ENCODE measurements at regions not wholly inside any gene's neighbourhood (a gene's known extent, or its start where the extent isn't known, plus 50 kb on each side); places are given as distances from the start of the nearest gene placed in this dataset.

DNA sequence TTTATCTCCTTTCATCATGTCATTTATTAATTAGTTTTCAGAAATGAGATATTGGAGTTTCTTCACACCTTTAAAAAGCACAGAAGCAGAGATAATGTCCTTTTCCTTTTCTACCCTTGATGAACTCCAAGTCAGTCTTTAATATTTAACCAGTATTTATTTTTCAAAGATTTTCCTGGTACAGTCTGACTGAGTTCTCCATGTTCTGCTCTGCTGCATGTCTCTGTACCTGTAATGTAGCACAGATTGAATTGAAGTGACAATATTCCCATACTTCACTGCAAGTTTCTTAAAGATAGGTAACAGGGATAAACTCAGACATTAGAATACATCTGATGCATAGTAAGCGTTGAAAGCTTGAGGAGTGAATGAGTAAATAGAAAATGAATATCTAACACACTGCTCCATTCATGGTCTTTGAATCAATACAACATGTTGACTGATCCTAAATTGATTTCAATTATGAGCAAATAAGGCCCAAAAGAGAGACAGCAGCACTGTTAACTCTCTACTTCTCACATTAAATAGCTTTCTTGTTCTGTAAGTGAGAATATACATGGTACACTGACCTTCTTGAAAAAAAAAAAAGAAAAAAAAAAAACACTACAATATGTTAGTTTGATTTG lies 1323.6 kb upstream of the PRR20A start:
- TF ChIP-seq, protein P1, sequence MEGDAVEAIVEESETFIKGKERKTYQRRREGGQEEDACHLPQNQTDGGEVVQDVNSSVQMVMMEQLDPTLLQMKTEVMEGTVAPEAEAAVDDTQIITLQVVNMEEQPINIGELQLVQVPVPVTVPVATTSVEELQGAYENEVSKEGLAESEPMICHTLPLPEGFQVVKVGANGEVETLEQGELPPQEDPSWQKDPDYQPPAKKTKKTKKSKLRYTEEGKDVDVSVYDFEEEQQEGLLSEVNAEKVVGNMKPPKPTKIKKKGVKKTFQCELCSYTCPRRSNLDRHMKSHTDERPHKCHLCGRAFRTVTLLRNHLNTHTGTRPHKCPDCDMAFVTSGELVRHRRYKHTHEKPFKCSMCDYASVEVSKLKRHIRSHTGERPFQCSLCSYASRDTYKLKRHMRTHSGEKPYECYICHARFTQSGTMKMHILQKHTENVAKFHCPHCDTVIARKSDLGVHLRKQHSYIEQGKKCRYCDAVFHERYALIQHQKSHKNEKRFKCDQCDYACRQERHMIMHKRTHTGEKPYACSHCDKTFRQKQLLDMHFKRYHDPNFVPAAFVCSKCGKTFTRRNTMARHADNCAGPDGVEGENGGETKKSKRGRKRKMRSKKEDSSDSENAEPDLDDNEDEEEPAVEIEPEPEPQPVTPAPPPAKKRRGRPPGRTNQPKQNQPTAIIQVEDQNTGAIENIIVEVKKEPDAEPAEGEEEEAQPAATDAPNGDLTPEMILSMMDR (conservative IDR thresholded peaks at IDR 0.05; ENCODE audit: low read depth, low read length): no peak
- H3K4me3 ChIP-seq (ENCODE audit: low read depth, low read length): no peak overlapping the region
- no peak for DNase-seq (ENCODE audit: low read depth)

DNA sequence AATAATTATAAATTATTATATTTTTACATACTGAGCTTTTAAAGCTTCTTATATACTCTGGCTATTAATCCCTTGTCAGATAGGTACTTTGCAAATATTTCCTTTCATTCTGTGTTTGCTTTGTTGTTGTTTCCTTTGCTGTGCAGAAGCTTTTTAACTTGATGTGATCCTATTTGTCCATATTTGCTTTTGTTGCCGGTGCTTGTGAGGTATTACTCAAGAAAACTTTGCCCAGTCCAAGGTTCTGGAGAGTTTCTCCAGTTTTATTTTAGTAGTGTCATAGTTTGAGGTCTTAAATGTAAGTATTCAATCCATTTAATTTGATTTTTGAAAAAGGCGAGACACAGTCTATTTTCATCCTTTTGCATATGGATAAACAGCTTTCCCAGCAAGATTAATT lies 1319.9 kb upstream of the PRR20A start:
- no peak for DNase-seq (ENCODE audit: low read depth)
- H3K4me3 ChIP-seq (ENCODE audit: low read depth, low read length): no peak overlapping the region
- TF ChIP-seq, protein P1 (conservative IDR thresholded peaks at IDR 0.05; ENCODE audit: low read depth, low read length): no peak

- TF ChIP-seq, protein P1 (conservative IDR thresholded peaks at IDR 0.05; ENCODE audit: low read depth, low read length): no peak
- H3K4me3 ChIP-seq (ENCODE audit: low read depth, low read length): no peak overlapping the region
- DNase-seq (ENCODE audit: low read depth): no peak
Measured at GRCh38 chr13:55869648-55870047, 1271.1 kb upstream of the PRR20A start.

GRCh38 chr13:55887561-55887960 lies 1253.2 kb upstream of the PRR20A start:
- no peak for DNase-seq (ENCODE audit: low read depth)
- TF ChIP-seq, protein P1 (conservative IDR thresholded peaks at IDR 0.05; ENCODE audit: low read depth, low read length): no peak
- H3K4me3 ChIP-seq (ENCODE audit: low read depth, low read length): no peak overlapping the region

DNA sequence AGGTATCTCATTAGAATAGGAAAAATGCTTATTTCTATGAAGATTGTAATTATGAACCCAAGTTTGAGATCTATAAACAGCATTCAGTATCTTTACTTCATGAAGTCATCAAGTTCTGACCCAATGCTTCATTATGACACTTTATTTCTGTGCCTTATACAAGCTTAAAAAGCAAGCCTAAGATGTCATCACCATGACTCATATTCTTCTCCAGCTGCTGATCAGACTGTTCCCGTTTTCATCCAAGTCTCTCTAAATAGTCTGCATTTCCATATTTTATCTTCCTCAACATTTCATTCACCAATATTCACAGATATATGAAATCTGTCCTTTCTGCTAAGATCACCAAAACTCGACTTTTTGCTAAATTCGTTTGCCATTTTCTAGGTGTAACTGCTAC lies 1247.2 kb upstream of the PRR20A start:
- no peak overlapping the region for H3K4me3 ChIP-seq (ENCODE audit: low read depth, low read length)
- DNase-seq (ENCODE audit: low read depth): no peak
- TF ChIP-seq, protein P1 (conservative IDR thresholded peaks at IDR 0.05; ENCODE audit: low read depth, low read length): no peak

GRCh38 chr13:55937180-55937579 lies 1203.5 kb upstream of the PRR20A start:
- no peak for DNase-seq (ENCODE audit: low read depth)
- no peak overlapping the region for H3K4me3 ChIP-seq (ENCODE audit: low read depth, low read length)
- TF ChIP-seq, protein P1 (conservative IDR thresholded peaks at IDR 0.05; ENCODE audit: low read depth, low read length): no peak

DNA sequence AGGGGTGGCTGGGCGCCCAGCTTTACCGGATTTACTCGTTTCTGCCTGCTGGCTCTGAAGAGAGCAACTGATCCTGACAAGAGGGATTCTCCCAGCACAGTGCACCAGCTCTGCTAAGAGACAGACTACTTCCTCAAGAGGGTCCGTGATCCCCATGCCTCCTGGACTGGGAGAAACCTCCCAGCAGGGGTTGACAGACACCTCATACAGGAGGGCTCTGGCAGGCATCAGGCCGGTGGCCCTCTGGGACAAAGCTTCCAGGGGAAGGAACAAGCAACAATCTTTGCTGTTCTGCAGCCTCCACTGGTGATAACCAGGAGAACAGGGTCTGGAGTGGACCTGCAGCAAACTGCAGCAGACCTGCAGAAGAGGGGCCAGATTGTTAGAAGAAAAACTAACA lies 1192.5 kb upstream of the PRR20A start:
- DNase-seq (ENCODE audit: low read depth): no peak
- no peak overlapping the region for H3K4me3 ChIP-seq (ENCODE audit: low read depth, low read length)
- TF ChIP-seq, protein P1 (conservative IDR thresholded peaks at IDR 0.05; ENCODE audit: low read depth, low read length): no peak
